Globus pallidus (tissue), 1 donor: ENCODE measurements at regions not wholly inside any gene's neighbourhood (a gene's known extent, or its start where the extent isn't known, plus 50 kb on each side); places are given as distances from the start of the nearest gene placed in this dataset.

Experiments
- DNase-seq: peaks from one replicate; pipeline ENCODE4 v3.0.0-alpha.2; 2015; ENCODE audit warnings: low spot score

DNA sequence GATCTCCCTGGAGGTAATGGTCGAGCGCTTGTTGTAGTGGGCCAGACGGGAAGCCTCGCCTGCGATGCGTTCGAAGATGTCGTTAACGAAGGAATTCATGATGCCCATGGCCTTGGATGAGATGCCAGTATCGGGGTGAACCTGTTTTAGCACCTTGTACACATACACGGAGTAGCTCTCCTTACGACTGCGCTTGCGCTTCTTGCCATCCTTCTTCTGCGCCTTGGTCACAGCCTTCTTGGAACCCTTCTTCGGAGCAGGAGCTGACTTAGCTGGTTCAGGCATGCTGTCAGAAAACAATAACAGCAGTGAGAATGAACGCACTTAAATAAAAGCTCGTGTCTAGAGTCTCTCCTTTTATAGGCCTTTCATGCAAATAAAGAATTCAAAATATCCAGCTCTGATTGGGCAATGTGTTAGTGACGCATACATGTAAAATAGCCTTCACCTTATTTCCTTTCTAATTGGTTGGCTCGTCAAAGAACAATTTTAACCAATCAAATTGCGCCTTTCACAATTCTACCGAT, 129.2 kb downstream of the HFE start:
- peak; percentile 97 for DNase-seq

DNA sequence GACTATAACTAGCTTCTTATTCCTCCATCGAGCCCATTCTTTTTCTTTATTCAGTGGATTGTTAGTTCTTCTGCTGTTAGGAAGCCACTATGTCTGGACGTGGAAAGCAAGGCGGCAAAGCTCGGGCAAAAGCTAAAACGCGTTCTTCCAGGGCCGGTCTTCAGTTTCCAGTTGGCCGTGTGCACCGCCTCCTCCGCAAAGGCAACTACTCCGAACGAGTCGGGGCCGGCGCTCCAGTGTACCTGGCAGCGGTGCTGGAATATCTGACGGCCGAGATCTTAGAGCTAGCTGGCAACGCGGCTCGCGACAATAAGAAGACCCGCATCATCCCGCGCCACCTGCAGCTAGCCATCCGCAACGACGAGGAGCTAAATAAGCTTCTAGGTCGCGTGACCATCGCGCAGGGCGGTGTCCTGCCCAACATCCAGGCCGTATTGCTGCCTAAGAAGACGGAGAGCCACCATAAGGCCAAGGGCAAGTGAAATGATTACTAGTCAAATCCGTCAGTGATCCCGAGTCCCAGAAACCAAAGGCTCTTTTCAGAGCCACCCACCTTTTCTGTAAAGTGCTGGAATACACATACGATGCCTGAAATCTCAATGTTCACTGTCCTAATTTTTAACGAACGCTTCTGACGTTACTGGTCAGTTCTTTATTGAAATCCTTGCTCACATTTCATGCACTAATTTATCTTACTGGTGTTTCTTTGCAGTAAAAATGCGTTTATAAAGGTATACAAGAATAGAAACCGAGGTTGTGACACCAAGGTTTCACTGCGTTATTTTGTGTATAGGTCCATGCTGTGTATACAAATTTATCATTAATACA, 129.9 kb downstream of the HFE start:
- DNase-seq: no peak

DNA sequence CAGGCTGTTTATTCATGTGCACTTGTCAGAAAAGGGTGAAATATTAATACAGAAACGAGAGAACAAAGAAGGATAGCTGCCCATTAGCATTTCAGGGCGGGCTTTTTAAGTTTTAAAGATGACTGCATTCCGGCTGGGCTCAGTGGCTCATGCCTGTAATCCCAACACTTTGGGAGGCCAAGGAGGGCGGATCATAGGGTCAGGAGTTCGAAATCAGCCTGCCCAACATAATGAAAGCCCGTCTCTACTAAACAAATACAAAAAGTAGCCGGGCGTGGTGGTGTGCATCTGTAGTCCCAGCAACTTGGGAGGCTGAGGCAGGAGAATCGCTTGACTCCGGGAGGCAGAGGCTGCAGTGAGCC, 130.5 kb downstream of the HFE start:
- DNase-seq: no peak

DNA sequence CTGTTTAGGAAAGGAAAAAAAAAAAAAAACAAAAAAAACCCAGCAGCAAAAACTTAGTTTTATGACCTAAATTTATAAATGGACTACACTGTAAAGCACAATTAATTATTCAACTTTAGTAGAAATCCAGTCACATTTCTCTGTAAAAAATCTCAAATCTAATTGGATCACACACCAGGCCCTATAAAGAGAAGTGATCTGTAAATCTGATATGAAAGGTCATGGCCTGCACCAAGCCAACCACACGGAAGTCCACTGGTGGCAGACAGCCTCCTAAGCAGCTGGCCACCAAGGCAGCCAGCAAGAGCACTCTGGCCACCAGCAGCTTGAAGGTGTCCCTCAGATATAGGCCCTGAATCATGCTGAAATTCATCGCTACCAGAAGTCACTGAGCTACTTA, 131.6 kb downstream of the HFE start:
- DNase-seq: no peak

DNA sequence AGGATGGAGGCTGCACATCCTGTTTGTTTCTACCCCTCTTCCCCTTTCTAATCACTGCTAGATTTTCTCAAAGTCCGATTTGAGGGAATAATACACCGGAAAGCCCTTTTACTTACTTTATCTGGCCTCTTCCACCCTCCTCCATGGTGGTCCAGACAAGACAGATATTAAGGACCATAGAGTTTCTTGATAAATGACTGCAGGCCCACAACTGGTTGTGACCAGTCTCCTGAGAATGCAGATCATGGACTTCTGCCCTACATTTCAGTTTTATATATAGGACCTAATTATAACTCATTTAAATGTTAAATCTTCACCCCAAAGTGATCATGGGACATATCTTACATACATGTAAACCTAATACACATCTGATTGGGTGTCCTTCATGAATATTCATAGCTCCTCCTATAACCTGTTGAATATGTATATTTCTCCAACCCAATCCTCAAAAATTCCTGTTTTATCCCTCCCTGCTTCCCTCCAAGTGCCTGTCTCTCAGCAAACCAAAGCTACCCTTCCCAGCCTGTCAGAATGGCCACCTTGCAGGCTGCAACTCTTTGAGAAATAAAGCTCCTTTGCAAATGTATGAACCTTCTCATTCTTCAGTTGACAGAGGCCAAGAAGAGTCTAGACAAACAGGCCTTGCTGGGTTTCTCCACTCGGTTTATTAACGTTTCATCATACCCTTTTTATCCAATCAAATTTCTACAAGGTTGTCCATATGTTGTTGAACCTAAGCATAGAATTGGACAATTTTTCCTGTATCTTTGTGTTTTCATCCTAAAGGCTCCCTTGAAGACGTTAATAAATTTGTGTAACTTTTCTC, 133.1 kb downstream of the HFE start:
- DNase-seq: no peak

DNA sequence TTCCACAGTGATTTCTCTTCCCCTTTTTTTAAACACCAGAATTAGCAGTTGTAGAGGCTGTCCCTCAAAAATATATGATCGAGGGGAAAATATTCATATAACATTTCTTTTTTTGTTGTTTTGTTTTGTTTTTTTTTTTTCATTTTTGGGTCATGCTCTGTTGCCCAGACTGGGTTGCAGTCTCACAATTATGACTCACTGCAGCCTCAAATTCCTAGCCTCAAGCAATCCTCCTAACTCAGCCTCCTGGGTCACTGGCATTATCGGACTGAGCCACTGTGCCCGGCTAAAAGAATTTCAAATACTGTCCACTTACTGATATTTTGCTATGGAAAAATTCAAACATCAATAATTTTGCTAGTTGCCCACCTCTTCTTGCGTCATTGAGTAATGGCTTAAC, 134.0 kb downstream of the HFE start:
- no peak for DNase-seq

DNA sequence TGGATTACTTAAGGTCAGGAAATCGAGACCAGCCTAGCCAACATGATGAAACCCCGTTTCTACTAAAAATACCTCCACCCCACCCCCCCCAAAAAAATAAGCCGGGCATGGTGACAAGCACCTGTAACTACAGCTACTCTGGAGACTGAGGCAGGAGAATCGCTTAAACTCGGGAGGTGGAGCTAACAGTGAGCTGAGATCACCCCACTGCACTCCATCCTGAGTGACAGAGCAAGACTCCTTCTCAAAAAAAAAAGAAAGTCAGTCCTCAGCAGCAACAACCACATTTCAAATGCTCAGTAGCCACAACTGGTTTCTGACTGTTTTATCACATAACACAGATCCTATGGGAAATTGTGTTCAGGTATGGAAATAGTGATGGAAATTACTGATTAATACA, 135.3 kb downstream of the HFE start:
- no peak for DNase-seq

DNA sequence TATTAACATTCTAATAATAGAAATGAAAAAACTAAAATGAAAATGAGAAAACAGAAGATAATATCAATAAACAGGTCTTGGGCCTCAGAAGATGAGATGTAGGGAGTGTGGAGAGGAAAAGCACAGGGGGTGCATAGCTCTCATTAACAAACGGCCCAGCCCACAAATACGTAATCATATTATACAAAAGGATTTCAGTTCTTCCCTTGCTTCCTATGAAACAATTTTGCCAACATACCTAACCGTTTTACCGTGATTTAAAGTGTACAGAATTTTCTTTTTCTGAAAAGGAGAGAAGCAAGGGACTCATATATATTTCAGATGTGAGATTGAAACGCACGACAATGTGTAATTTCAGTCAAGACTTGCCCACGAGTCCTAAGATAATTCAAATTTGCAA, 136.0 kb downstream of the HFE start:
- no peak for DNase-seq

DNA sequence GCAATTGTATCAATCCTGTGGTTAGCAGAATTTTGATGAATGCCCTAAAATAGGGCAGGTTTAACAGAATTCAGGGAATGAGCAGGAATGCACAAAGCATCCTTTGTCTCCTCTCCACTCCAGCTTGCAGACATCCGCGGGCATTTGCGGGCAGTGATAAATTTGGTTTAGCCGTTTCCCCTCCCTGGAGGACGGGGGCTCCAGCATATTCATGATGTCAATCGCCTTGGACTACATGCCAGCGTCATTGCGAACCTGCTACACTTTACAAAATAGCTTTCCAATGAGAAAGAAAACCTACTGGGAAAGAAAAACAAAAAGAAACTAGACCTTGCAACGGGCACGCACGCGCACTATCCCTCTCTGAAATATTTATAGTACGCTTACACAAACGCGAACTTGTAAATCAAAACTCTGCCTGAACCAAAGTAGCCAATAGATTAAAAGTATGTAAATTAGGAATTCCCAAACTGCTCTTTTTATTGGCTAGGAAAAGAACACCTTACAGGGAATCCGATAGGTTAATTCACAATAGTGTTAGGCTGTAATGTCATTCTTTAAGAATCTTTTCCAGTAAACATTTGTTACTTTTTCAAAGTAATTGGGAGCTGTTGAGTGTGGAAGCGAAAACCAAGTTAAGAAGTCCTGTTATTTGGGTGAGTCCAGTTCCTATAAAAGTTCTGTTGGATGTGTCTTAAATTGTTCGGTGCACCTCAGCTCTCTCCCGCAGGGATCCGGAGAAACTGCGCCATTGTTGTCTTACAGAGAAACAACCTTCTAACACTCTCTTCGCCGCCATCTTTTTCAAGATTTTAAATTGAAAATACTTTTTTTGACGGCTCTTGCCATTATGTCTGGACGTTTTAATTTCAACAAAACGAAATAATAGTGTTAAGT, 136.7 kb downstream of the HFE start:
- DNase-seq: peak; percentile 82

DNA sequence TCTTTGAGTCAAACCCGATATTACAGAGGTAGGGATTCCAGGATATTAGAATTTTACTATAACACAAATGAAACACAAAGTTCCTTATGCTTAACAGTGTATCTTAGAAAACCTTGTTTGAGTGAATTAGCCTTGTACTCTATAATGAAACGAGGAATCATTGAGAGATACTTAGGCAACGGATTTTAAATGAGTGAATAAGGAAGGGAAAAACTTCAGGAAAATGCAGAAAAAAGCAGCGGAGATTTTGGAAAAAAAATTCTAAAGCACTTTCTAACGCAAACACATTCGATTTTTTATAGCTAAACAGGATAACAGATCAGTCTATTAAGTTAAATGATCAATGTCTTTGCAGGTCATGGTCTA, 137.3 kb downstream of the HFE start:
- no peak for DNase-seq

DNA sequence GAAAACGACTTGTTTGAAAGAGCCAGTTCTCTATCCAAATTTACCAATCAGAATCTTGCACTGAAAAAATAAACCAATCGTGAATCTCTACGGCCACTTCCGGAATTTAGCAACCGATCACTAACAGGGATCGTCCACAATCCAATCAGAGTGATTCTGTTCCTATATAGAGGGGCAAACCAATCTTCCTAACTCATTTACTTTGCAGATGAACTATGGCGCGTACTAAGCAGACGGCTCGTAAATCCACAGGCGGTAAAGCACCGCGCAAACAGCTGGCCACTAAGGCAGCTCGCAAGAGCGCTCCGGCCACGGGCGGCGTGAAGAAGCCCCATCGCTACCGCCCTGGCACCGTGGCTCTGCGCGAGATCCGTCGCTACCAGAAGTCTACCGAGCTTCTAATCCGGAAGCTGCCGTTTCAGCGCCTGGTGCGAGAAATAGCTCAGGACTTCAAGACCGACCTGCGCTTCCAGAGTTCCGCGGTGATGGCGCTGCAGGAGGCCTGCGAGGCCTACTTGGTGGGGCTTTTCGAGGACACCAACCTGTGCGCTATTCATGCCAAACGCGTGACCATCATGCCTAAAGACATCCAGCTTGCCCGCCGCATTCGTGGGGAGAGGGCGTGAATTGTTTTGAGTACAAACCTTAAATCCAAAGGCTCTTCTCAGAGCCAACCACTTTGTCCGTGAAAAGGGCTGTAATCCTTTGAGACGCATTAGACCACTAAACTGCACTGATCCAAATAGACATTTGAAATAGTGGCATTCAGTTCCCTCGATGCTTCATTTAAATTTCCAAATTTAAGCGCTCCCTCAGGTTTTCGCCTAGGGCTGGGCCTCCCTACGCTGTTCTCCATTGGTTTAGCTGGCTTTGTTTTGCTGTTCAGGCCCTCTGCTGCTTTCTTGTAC, 138.0 kb downstream of the HFE start:
- peak; percentile 66 for DNase-seq

DNA sequence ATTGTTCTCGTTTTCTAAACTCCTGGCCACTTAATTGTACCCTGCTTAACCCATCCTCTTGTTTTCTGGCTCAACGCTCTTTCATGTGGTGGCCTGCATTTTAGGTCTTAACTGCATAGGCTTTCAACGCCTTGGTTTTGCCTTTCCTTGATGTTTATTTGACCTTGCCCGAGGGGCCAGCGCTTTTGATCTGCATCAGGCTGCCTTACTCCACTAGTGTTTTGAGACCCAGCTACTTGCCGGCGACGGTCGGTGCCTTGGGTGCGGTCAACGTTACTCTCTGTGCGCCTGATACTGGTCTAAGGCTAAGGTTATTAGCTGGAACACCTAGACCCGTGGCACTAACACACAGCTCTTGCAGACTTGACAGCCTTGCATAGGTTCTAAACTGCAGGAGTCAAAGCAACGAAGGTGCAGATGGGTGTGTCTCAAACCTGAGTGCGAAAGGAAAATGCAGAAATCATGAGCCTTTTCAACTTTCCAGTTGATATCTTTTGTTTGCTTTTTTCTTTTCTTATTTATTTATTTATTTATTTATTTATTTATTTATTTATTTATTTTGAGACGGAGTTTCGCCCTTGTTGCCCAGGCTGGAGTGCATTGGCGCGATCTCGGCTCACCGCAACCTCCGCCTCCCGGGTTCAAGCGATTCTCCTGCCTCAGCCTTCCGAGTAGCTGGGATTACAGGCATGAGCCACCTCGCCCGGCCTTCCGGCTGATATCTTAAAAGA, 138.8 kb downstream of the HFE start:
- DNase-seq: no peak

DNA sequence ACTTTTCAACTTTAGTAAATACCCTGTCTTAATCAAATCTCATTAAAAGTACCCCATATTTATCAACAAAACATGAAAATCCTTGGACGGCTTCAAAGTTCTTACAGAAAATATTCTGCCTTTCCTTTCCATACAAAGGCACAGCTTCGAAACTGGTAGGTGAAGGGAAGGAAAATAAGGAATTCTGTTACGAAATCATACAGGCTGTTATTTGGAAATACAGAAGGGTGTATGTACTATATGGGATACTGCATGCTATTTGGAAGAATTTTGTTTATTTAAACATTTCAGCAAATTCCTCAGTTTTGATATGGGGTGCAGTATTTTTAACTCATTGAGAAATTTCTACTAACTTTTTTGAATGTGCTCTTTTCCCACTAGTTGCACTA, 138.4 kb upstream of the BTN3A2 start:
- DNase-seq: no peak

DNA sequence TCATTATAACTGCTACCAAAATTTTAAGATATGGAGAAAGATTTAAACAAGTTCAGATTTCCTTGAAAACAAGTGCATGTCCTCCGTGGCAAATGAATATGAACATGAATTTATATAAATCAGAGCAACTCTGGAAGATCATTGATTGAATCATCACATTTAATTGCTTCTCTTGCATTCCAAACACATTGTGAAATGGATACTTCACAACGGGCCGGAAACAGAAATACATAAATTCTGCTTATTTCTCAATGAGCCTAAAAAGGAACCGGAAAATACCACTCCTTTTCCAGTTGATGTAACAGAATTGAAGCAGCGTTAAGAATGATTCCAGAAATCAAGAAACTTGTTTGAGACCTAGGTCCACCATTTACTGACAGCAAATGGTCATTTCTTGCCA, 134.6 kb upstream of the BTN3A2 start:
- no peak for DNase-seq

DNA sequence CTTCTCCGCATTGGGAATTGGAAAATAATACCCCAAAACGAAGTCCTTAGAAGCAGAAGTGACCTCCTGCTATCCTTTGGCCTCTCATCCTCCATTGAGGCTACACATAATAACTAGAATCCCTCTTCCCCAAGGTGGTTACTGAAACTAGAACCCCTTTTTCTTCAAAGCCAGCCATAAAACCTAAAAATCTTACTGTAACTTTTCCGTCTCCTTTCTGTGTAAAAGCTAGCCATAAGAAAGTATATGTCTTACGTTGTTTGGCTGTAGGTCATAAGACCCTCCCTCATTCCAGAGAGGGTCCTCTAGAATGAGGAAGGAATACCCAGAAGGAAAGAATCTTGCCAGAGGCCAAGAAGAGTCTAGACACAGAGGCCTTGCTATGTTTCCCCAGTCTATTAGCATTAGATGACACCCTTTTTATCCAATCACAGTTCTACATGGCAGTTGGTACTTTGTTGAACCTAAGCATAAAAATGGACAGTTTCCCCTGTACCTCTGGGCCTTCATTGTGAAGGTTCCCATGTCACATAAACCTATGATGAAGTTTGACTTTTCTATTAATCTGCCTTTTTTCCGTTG, 133.9 kb upstream of the BTN3A2 start:
- no peak for DNase-seq

DNA sequence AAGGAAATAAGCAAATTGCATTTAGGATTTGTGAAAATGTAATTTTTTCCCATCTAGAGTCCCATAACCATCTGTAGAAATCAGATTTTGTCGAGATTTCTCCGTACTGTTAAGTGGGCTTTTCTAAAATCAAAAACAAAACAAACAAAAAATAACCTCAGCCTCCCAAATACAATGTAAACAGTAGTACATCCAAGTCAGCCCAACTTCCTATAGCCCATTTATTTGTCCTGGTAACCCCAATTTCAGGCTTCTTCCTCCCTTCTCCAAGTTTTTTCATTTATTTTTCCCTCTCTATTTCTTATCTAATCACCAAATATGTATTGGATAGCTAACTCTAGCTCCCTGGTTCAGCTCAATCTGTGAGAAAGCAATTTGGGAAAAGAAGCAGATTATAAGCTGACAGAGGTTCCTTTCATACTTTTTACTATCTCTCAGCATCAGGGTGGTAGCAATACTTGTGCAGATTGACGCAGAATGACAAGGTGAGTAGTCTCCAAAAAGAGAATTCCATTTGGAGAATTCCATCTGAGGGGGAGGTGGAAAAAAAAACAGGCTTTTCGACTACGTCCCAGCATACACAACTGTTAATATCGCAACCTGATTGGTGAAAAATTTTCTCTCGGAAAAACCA, 132.6 kb upstream of the BTN3A2 start:
- no peak for DNase-seq

DNA sequence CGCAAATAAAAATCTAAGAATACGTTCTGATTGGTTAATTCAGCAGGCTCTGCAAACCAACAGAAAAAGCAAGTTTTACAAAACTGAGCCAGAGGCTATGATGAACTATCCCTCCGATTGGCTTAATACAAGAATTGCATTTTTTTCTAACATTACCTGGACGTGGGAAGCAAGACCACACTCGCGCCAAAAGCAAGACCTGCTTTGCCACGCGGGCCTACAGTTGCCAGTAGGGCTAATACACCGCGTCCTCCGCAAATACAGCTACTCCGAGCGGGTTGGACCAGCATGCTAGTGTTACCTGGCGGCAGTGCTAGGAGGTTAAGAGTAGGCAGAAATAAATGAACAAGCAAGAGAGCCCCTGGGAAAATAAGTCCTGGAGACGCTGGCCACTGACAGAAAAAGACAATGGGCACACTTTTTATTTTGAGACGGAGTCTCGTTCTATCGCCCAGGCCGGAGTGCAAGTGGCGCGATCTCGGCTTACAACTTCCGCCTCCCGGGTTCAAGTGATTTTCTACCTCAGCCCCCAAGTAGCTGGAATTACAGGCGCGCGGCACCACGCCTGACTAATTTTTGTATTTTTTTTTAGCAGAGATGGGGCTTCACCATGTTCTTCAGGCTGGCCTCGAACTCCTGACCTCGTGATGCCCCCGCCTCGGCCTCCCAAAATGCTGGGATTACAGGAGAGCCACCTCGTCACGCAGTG, 131.9 kb upstream of the BTN3A2 start:
- no peak for DNase-seq

DNA sequence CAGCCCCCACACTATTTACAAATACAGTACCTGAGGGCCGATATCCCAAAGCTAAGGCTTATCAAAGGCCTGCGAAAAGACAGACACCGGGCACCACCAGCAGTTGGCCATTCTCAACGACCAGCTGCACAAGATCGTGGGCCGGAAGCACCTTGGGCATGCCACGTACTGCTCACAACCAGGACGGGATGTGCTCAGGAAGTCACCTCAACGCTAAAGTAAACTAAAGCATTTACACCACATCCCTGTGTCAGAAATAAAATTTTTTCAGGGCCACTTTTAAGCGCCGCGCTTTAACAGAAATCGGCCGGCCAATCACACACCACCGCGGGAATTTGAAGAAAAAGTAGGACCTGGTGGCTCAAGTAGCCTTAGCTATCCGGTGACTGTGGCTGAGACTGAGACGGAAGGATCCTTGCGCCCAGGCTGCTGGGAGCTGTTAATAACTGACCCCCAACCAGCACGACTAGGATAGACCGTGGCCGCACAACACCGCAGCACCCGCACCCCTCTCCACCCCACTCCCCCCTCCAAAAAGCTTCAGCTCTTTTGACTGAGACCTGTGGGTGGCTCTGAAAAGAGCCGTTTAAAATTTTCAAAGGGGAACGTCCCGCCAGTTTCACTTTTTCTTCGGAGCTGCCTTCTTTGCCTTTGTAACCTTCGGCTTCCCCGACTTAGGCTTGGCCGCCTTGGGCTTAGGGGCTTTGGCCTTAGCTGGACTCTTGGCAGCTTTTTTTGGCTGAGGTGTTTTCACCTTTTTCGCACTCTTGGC, 131.2 kb upstream of the BTN3A2 start:
- peak; percentile 11 for DNase-seq
